ENCODE measurements at regions not wholly inside any gene's neighbourhood (a gene's known extent, or its start where the extent isn't known, plus 50 kb on each side); places are given as distances from the start of the nearest gene placed in this dataset.
"Not testable (repeated sequence)": the region's sequence is repeated elsewhere in the genome, so short reads cannot be mapped to it uniquely, and the experiment has no call there.

DNA sequence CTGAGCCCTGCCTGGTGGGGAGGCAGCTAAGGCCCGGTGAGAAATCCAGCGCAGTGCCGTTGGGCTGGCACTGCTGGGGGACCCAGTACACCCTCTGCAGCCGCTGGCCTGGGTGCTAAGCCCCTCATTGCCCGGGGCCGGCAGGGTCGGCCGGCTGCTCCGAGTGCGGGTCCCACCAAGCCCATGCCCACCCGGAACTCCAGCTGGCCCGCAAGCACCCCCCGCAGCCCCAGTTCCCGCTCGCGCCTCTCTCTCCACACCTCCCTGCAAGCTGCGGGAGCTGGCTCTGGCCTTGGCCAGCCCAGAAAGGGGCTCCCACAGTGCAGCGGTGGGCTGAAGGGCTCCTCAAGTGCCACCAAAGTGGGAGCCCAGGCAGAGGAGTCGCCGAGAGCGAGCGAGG is 225.1 kb upstream of the ANKH start:
- DNase-seq (ENCODE audit: low read depth): not testable (repeated sequence)

DNA sequence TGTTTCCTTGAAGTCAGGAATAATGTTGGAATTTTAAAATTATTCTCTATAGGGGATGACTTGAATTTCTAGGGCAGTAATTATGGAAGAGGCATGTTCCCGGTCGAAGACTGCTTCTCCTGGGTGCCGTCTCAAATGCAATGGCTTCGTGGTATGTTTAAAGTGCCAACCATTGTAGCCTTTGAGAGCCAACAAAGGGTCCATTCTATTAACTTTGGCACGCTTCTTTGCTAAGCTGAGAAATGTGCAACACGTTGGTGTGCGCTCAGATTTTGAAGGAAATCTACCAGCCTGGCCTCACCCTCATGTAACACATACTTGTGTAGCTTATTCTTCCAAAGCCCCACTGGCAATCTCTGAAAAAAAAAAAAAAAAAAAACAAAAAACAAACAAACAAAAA is 221.2 kb upstream of the ANKH start:
- DNase-seq (ENCODE audit: low read depth): no peak

DNA sequence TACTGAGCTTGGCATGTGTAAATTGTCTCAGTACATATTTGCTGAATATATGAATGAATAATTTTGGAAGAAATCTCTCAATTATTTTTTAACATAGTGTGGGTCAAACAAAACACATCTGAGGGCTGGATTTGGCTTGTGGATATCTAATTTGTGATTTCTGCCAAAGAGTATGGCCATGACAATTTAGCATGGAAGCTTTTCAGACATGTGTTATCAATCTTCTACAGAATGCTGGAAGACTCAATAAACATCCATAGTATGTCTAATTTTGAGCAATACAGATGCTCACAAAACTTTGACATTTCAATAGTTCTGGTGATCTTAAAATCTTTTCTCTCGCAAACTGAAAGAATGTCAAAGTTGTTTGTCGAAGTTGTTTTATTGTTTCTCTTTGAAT is 214.1 kb upstream of the ANKH start:
- DNase-seq (ENCODE audit: low read depth): no peak

DNA sequence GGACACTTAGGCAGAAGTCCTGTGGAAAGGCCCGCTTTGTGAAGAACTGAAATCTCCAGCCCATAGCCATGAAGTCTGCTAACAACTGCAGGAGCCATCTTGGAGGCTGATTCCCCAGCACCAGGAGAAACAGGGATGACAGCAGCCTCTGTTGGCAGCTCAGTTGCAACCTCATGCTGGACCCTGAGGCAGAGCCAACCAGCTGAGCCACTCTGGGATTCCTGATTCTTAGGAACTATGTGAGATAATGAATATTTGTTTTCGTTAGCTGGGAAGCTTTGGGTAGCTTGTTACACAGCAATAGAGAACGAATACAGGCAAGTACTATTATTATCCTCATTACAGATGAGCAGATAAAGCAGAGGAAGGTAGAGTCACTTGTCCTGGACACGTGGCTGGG is 210.5 kb upstream of the ANKH start:
- DNase-seq (ENCODE audit: low read depth): no peak

DNA sequence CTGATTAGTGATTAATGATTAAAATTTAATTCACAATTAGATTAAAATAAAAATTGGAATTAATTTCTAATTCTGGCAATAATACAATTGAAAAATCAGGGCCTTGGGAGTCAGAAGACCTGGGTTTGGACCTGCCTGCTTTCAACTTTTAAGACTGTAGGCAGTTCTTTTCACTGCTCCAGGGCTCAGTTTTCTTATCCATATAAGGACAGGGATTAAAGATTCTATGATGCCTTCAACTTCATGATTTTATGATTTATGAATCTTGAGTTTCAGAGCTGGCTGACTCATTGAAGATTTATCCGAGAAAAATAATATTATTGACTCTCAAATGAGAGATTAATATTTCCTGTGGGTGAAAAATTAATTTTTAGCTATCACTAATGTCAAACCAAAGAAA is 208.6 kb upstream of the ANKH start:
- no peak for DNase-seq (ENCODE audit: low read depth)

DNA sequence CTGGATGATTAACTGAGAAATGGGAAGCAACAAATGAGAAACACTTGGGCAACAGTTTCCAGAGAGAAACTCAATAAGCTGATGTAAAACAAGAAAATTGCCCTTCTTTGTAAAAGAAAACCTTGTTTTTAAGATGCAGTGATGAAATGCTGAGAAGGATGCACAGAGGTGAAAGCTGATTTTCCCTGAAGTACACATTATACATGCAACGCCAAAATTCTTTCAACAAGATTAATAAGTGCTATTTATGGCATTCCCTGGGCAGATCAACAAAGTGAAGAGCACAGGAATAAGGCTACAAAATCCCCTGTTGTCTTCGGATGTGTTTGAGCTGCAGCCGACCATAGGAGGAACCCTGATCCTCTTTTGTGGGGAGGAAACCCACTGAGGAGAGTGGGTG is 208.0 kb upstream of the ANKH start:
- no peak for DNase-seq (ENCODE audit: low read depth)

DNA sequence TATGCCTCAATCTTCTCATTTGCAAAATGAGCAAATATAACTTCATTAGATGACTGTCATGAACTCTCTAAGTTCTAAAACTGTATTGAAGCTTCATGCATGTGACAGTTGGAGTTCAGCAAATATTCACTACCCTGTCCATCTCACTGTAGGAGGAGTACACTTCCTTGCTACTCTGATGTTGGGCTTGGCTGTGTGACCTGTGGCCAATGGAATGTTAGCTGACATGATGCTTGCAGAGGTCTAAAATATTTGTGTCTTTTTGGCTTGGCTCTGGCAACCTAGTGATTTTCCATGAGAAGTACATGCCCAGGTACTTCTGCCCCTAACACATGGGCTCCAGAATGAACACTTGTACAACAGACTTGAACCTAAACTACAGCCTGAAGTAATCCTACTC is 203.1 kb upstream of the ANKH start:
- DNase-seq (ENCODE audit: low read depth): no peak

DNA sequence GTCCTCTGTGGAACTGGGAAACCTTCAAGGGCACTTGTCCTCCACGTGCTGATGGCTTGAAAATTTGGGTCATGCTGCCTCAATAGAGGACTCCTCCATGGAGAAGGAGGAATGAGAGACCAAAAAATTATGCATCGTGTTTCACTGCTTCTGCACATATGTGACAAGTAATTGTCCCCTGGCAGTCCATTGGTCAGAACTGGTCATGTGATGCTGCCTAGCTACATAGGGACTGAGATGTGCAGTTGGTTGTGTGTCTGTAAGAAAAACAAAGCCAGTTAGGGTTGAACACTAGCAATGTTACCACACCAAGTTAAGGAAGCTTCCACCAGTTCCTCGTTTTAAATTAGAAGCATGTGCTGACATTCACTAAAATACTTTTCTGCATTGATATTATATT is 201.9 kb upstream of the ANKH start:
- no peak for DNase-seq (ENCODE audit: low read depth)

DNA sequence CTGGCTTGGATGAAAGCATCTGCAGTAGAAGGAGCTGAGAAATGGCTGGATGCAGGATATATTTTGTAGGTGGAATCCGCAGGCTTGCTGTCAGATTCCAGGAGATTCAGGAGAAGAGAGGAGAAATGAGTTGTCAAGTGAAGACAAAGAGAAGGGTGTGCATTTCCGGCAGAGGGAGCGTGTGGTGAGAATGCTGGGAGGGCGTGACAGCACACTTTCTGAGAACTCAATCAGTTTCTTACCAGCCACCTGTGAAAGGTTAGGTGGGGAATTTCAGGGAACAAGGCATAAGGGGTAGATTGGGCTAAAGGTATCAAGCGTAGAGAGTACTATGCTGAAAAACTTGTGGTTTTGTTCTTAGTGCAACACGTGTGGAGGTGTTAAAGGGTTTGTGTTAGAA is 199.3 kb upstream of the ANKH start:
- DNase-seq (ENCODE audit: low read depth): no peak

DNA sequence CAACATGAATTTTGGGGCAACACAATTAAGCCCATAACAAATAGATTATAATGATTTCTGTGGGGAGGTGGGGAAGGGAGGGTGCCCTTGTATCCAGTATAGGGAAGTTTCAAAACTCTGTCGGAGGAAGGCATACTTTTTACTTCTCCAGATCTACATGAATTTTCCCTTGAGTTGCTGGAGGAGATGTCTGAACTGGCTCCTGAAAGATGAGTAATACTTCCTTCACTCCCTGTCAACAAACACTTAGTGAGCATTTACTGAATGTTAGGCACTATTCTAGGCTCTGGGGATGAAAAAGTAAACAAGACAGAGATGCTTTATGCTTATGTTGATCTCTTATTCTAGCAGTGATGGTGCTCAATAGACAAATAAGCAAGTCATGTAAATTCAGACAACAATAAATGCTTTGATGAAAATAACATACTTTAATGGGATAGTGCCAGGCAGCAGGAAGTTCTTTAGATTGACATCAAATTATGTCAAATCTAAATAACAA is 197.9 kb upstream of the ANKH start:
- no peak for DNase-seq (ENCODE audit: low read depth)

DNA sequence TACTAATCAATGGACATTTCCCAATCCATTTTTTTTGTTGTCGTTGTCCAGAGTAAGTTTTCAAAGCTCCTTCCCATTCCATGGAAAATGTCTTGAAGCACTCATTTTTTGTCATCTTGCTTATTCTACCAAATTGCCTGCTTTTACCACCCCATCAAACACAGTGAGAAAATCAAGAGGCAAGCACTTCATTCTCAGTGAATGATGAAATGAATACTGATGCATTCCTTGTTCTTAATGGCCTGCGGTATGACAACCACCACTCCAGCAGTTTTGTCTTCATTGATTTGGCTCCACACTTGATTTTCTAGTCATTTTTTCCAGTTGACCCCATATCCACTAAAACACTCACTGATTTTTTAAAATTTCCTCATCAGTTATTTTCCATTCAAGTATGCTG is 193.5 kb upstream of the ANKH start:
- no peak for DNase-seq (ENCODE audit: low read depth)

DNA sequence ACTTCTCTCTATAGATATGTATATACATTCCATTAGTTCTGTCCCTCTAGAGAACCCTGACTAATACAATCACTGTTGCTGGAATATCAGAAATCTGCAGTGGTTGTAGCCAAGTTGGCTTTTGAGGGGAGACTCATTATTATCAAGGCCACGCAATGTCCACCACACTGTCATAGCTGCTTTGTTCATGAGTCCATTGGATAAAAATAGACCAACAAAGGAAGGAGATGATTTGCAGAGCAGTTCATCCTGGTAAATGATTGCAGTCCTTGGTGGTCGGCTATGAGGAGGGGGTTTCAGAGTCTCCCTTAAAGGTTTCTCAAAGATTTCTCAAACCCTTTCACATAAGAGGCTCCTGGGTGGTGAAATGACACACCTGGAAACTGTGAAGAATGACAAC is 192.8 kb upstream of the ANKH start:
- no peak for DNase-seq (ENCODE audit: low read depth)

DNA sequence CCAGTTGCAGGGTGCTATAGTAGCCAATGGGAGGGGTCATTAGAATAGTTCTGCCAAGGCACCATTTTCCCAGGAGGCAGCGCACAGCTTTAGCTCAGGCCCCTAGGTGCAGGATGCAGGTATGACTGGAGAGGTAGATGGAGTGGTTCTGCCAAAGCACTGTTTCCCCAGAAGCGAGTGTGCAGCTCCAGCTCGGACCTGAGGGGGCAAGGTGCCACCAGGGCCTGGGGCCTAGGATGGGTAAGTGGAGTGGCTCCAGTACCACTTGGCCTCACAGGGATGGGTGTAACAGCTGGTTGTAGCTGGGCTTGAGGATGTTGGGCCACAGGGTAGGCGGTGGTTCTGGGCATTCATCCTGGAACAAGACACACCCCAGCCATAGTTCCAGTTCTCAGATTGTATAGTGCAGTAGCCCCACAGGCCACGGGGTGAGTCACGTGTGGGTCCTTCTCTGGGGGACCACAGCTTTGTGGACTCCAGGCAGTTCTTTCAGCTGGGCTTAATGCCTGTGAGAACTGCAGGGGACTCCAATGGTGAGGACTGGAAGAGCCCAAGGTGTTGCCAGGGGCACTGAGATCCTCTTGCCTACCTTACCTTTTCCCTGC is 185.5 kb upstream of the ANKH start:
- no peak for DNase-seq (ENCODE audit: low read depth)

DNA sequence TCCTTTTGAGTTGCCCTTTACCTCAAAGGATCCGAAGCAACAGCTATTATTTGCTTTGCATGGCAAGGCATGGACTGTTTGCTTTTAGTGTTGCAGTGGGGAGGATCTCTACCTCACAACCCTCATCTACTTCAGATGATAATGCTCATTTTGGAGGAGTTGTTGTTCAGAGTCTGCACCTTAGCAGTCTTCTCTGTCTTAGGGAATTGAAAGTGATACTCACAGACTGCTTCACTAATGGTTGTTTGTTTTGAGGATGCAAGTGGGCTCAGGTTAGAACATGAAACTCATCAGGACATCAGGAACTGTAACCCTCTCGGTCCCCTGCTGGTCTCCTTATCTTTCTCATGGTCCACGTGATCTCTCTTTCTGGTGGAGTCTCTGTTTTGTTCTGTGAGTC is 172.9 kb upstream of the ANKH start:
- DNase-seq (ENCODE audit: low read depth): no peak

DNA sequence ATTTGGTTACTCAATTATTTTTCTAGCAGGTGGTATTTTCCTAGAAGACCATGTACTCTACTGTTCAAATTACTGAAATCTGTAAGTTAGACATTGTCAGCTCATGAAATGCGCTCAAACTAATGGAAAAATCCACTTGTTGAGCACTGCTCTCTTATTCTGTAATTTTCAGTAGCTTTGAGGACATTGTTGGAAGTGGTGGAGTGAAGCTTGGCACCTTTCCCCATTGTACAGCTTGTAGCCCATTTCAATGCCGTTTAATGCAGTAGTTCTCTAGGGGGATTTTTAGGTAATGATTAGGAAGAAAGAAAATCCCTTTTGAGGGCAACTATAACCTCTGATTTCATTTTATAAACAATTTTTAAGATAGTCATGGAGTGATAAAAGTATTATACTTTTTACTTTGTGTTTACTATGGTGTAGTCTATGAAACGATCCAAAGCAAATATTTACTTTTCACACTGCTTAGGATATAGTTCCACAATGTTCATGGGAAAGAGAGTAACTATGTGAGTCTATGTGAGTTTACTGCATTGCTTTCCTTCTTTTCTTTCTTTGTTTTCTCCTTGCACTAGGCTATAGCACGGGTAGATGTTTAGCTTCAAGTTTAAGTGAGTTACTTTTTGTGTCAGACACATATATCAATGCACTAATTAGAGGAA is 165.8 kb upstream of the ANKH start:
- no peak for DNase-seq (ENCODE audit: low read depth)

DNA sequence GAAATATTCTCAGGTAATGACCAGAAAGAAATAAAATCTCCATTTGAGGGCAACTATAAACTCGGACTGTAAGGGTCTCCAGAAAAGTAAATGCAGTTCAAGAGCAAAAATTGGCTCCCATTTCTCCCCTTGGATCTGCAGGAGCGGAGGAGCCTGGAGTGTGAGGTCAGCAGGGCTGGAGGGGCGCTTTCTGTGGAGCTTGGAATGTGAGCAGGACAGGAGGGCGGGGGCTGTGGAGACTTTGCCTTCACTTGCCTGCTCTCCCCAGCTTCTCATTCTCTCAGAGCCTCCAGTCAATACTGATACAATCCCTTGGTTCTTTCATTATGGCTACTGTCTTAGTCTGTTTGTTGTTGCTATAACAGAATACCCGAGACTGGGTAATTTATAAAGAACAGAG is 162.8 kb upstream of the ANKH start:
- no peak for DNase-seq (ENCODE audit: low read depth)

DNA sequence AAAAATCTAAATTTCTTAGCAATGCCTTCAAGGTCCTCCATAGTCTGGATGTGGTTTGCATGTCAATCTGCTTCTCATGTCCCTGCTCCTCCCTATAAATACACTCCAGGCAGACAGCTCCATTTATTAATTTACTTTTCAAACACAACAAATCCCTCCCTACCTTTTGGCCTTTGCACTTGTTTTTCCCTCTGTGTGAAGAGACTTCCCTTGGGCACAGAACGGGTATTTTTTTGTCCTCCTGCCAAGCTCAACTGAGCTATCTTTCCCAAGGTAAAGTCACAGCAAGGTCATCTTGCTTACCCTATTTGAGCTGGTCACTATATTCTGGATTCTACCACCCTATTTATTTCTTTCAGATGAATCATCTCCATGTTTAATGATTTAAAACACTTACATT is 159.6 kb upstream of the ANKH start:
- DNase-seq (ENCODE audit: low read depth): no peak

DNA sequence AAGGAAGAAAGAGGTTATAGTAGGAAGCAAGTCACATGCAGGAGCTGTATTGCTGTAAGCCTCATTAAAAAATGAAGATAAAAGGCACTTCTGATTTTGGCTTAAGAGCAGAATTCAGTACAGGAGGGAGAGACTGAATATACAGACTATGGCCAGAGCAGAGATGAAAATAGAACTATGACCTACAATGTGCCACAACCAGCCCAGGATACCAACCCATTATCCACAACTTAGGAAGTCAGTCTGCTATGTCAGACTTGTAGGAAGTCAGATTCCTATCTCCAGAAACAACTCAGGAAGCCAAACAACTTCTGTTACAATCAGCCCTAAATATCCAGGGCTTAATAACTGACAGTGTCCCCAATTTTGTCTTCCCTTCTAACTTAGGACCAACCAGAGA is 156.2 kb upstream of the ANKH start:
- DNase-seq (ENCODE audit: low read depth): no peak

DNA sequence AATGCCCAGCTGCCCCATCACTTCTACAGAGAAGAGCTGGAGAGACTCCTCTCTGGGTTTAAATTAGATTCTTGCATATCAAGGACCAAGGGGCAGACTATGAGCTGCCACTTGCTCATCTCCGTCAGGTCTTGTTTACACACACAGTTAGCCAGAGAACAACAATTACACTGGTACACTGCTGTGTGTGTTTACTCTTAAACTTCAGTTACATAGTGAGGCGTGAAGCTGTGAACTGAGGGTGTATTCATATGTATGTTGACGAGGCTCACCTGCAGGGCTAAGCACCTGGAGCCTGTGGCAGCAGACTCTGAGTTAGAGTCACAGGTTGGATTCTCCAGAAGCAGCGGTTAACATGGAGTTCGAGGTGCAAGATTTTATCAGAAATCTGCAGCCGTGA is 155.4 kb upstream of the ANKH start:
- no peak for DNase-seq (ENCODE audit: low read depth)

DNA sequence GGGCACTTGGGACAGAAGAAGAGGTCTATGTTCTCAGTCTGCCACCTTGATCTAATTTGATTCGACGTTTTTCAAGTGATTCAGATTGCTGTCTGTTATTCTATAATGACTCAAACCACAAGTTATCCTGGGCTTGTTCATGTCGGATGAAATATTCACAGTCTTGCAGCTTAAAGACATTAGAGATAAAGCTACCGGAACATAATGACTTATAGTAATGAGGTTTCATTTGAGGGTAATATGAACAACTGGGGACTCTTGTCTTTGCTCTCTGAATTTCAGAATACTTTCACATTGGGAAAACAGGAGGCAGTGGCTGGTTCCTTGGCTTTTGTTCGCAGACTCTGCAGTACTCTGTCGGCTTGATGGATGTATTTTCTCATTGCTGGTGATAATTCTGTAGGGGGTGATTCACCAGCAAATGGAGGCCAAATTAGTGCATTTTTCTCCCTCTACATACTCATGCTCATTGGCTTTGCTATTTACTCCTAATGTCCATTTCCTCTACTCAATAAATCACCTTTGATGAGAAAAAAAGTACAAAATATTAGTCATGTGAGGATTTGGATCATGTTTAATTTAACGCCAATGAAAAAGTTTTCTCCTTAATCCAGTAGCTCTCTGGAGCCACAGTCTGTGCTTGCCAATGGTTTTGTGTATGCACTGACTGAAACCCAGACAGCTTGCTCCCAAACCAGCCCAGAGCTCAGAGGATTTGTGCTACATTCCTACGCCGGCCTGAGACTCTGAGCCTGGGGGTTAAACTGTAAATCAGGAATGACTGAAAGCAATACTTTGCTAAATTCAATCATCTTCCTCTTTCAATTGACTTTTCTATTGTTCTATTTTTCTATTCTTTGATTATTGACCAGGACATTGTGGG is 154.7 kb upstream of the ANKH start:
- no peak for DNase-seq (ENCODE audit: low read depth)

DNA sequence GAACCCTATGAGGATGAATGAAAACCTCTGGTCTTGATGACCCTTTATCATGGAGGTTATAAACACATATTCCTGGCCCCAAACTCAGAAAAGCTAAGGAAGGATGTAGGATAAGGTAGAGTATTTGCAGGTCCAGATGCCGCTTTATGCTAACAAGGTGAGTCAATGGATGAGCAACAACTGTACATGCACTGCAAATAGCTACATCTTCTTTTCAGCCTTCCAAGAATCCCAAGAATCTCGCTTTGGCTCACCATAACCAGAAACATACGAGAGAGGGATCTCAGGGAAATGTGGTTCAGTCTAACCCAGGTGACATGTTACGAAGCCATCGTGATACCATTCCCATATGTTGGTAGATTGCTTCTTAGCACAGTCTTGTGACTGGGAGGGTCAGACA is 152.3 kb upstream of the ANKH start:
- DNase-seq (ENCODE audit: low read depth): no peak

DNA sequence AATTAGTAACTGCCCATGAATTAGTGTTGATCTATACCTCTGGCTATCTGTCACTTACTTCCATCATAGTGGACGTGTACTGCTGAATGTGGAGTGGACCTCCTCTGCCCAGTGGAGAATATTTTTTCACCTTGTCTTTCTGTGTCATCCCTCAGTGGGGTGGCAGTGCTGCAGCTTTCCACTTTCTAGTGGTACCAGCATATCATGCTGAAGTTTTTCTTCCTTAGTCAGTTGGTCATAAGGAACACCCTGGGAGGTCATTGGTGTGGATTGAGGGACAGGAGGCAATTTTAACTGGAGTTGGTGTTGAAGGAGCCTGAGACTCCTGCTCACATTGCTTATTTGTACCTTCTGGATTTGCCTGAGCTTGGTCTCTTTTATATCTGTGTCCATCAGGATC is 151.7 kb upstream of the ANKH start:
- no peak for DNase-seq (ENCODE audit: low read depth)

Data from renal cortical epithelial cell (primary cell).